Hindlimb muscle (tissue), 1 donor: ENCODE measurements at regions not wholly inside any gene's neighbourhood (a gene's known extent, or its start where the extent isn't known, plus 50 kb on each side); places are given as distances from the start of the nearest gene placed in this dataset.

Experiments
- DNase-seq: peaks from one replicate; pipeline ENCODE4 v3.0.0-alpha.2; 2013

GRCh38 chr6:78810698-78811097 is 56.7 kb upstream of the IRAK1BP1 start:
- no peak for DNase-seq
